HG02678 (cell line): ENCODE measurements at regions not wholly inside any gene's neighbourhood (a gene's known extent, or its start where the extent isn't known, plus 50 kb on each side); places are given as distances from the start of the nearest gene placed in this dataset.
"Not testable (repeated sequence)": the region's sequence is repeated elsewhere in the genome, so short reads cannot be mapped to it uniquely, and the experiment has no call there.

Experiments
- ATAC-seq: cut with Tn5 transposase; IDR thresholded peaks from one replicate; pipeline ENCODE4 v1.9.1; 2021; ENCODE audit warnings: mild to moderate bottlenecking, moderate library complexity; ENCODE audit not compliant: unreplicated experiment

DNA sequence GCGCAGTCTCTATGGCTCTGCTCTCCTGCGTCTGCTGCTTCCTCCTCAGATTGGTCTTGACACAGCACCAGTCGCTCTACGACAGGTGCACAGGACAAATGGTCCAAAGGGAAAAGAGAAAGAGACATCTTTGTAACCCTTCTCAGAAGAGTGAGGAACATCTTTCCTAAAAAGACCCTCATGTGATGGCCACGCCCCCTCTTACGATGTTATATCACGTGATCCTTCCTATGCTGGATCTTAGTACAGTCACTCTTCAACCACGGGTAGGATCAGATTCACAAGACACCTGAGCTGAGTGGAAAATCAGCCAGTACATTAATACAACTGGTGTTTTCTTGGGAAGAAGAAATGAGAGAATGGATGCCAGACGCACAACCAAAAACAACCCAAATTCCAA lies 262.2 kb upstream of the CELF2 start:
- no peak for ATAC-seq

GRCh38 chr10:10758306-10758705 lies 259.4 kb upstream of the CELF2 start:
- ATAC-seq, result no peak

DNA sequence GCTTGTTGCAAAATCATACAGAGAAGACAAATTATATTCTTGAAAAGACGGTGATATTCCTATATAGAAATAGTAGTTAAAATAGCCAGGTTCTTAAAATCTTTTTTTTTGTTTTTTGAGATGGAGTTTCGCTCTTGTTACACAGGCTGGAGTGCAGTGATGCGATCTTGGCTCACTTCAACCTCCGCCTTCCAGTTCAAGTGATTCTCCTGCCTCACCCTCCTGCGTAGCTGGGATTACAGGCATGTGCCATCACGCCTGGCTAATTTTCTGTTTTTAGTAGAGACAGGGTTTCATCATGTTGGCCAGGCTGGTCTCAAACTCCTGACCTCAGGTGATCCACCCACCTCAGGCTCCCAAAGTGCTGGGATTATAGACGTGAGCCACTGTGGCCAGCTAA lies 257.9 kb upstream of the CELF2 start:
- ATAC-seq, result not testable (repeated sequence)

- ATAC-seq, result no peak
Observed at GRCh38 chr10:10765017-10765416, 252.7 kb upstream of the CELF2 start.

- no peak for ATAC-seq
Observed at GRCh38 chr10:10772411-10772810, 245.3 kb upstream of the CELF2 start.

- ATAC-seq, result no peak
Observed at GRCh38 chr10:10772874-10773508, 244.7 kb upstream of the CELF2 start.

DNA sequence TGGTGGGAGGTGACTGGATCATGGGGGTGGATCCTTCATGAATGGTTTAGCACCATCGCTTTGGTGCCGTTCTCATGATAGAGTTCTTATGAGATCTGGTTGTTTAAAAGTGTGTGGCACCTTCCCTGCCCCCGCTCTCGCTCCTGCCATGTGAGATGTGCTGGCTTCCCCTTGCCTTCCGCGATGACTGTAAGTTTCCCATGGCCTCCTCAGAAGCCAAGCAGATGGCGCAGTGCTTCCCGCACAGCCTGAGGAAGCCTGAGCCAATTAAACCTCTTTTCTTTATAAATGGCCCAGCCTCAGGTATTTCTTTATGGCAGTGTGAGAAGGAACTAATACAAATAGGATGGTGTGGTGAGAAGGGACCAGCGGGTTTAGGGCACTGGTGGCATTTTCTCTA lies 243.3 kb upstream of the CELF2 start:
- ATAC-seq, result no peak

DNA sequence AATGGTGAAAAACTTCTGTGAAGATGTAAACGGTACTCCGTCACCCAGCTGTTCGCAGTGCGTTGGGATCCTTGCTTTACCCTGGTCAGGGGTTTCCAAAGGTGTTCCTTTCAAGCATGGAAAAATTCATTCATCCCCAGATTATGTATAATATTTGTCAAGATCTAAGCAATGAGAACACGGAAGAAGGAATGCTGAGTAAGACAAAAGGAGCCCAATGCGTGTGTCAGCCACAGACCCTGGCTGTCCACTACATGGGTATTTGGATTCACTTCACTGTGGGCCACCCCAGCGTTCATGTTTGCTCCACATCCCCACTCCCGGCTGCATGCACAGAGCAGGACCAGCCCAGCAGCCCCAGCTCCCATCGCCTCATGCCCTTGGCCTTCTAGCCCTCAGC lies 241.3 kb upstream of the CELF2 start:
- no peak for ATAC-seq

DNA sequence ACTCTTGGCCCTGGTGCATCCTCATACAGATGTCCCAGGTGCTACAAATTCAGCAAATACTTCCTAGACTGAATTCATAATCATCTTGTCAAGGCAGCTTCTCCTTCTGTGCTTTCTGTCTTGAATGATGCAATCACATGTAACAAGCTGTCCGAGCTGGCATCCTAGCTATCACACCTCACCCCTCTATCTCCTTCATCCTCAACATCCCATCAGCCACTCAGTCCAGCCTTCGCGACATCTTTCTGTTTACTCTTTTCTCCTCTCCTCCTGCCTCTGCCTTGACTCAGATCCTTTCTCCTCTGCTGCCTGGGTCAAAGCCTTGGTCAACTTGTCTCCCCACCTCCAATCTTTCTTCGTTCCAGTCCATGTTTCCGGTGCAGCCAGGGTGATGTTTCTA lies 240.4 kb upstream of the CELF2 start:
- ATAC-seq, result no peak

DNA sequence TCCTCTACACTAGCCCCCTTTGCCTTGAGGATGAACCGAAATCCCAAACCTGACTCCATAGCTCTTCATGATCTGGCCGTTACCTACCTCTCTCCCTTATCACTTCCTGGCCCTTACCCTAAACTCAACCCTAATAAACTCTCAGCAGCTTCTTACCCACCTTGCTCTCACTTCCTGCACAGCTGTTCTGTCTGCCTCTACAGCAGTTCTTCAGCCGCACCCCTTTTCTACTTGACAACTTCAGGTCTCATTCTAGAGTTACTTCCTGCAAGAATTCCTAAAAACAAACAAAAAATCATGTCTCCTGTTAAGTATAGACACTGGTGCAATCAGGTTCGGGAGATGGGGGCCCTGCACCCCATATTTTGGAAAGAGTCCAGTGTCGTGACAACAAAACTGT lies 239.9 kb upstream of the CELF2 start:
- no peak for ATAC-seq

DNA sequence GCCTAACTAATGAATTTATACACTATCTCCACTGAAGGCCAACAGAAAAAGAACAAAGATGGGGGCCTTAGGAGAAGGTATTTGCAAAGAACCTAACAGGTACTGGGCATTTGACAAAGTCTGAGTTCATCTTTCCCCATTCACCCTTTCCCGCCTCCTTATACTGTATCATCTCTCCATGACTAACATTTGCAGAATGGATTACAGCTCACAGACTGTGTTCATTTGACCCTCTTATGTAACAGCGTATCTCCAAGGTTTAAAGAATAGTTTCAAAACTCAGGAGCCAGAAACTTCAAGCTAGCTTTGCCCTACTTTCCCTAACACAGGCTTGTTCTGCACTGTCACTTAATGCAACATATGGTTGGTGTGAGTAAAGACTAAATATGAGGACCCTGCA lies 238.7 kb upstream of the CELF2 start:
- ATAC-seq, result no peak

DNA sequence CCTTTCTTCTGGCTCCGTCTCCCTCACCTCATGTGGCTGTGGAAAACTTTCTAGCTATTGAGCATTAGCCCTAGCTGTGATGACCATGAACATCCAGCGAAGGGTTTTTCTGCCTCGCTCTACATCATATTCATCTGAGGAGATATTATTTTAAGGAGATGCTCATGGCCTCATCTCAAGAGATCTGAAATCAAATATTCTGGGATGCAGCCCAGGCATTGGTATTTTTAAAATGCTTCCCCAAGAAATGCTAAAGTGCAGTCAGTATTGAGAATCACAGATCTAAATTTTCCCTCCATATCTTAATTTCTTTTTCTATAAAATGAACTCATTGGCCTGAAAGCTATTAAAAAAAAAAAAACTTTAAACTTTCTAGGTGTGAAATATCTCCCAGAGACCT lies 238.2 kb upstream of the CELF2 start:
- no peak for ATAC-seq

GRCh38 chr10:10780746-10781145 lies 236.9 kb upstream of the CELF2 start:
- no peak for ATAC-seq

DNA sequence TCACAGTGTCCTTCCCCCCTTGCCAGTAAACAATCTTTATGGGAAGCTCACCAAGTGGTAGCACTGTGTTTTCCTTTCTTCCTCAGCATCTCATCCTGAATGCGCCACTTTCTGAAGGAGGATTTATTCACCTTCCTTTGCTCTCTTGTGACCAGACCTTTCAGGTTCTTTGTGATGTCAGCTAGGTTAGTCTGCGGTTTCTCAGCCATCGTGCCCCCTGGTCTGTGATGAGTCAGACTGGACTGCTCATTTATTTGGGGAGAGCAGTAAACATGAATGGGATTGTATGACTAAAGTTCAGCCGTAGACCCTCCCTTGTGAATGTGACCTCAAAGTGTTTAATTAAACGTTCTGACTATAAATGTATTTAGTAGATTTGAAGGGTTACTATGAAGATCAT lies 235.1 kb upstream of the CELF2 start:
- ATAC-seq, result no peak

DNA sequence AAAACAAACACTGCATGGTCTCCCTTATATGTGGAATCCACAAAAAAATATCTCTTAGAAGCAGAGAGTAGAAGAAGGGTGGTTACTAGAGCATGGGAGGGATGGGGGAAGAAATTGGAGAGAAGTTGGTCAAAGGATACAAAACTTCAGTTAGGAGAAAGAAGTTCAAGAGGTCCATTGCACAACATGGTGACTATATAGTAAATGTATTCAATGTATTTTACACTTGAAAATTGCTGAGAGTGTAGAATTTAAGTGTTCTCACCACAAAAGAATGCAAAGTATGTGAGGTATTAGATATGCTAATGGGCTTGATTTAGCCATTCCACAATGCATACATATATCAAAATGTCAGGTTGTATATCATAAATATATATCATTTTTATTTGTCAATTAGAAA lies 232.0 kb upstream of the CELF2 start:
- no peak for ATAC-seq

DNA sequence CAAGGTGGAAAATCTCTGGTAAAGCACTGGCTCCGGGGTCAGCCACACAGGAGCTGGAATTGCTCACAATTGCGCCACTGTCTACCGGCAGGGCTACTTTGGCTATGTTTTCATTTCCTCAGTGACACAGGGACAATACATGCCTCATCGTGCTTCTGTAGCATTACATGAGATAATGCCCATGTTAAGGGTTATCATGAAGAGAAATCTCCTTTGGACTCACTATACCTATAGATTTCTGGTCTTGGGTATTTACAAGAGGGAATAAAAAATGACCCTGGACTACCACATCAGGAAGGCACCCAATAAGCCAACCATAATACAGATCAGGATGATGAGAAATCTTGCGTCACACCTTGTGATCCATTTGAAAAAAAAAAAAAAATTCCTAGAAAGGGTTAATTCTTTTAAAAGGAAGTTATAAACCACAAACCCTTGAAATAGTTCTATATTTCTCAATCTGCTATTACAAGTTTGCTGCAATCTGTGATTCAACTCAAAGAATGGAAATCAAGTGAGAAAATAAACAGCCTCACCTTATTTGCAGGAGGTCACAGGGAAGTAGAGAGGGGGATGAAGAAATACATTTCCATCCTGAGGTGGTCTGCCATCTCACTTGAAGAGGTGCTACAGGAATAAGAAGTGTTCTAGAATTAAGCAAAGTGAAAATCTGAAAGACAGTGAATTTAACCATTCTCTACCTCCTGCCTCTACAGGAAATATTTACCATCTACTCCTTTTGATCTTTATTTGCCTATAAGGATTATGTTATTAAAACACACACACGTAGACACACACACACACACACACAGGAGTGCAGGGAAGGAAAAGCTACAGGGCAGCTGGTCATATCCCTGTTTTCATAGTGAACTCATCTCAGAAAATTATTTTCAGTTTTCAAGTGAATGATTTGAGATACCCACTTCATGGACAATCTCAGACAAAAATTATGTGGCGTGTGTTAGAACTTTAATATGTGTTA lies 231.3 kb upstream of the CELF2 start:
- ATAC-seq, result no peak

- ATAC-seq, result no peak
Observed at GRCh38 chr10:10787586-10787985, 230.1 kb upstream of the CELF2 start.

DNA sequence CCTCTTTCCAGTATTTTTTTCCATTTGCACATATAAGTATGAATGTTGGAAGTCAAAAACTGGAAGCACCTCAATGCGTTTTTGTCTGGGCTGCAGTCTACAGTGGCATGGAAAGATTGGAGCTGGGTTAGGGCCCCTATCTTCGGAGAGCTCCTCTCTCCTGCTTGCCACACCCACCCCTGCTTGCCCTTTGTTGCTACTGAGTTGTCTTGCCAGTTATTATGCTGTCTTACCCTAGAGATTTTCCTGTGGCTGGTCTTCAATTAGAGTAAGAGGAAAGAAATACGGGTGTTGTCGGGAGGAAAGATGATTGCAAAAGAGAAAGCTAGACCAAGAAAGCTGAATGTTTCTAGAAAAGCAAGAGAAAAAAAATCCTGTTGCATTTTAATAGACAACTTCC lies 228.9 kb upstream of the CELF2 start:
- ATAC-seq, result no peak

DNA sequence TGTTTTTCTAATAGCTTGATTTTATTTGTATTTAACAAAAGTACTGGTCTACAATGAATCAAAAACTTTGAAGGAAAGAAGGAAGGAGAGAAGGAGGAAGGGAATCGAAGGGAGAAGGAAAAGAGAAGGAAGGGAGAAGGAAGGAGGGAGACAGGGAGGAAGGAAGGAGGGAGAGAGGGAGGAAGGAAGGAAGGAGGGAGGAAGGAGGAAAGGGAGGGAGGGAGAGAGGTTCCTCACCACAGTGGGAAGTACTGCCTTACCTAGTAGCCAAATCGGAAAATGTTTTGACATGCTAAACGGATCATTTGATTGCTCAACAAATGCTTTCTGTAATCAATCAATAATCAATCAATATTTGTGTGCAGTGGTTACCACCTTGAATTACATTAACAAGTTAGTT lies 225.8 kb upstream of the CELF2 start:
- ATAC-seq, result no peak

DNA sequence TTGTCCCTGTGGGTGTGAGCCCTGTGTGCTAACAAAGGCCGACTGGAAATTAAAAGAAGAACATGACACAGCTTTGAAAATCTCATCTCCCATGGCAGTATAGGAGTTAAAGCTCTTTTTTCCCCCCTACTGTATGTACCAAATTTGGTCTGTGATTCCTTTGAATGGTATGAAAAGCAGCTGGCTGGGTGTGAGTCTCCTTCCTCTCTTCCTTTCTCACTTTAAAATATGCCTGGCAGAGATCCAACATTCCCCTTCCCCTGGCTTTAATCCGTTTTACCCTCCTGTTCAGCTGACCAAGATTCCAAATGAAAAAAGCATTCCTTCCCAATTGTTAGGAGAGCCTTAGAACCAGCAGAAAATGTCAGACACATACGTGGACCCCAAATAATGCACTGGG lies 225.0 kb upstream of the CELF2 start:
- ATAC-seq, result no peak

DNA sequence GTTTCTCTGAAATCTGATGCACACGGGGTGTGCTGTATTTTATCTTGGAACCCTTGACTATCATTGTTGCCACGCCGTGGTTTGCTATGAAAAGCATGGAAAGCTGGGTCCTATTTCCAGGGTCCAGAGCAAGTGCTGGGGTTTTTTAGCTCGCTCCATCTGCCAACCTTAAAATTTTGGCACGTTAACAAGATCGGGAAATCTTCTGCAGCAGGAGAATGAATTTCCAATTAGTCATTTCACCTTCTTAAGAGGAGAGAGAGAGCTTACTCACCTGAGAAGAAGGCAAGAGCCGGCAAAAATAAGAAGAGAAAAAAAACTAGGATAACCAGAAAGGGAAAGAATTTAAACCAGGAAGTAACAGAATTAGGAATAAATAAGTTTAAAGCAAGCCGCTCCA lies 223.6 kb upstream of the CELF2 start:
- ATAC-seq, result no peak

DNA sequence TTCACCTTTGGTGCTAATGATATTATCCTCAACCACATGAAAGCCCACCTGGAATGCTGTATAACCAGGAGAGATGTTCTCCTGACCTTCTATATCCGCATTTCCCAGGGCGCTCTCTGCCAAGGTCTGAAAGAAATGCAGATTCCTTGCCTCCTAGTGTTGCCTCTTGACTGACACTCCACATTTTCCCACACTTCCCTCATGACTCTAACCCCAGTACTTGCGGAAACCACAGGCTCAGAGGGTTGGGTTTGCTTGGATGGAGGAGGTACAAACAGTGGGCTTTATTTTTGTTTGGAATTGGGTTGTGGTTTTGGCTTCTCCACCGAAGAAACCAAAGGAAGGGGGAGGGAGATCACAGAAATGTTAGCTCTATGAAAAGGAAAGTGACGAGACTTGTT lies 222.9 kb upstream of the CELF2 start:
- no peak for ATAC-seq
